Activated CD4-positive, alpha-beta T cell treated with anti-CD3 and anti-CD28 coated beads for 36 hours (primary cell): ENCODE measurements at regions not wholly inside any gene's neighbourhood (a gene's known extent, or its start where the extent isn't known, plus 50 kb on each side); places are given as distances from the start of the nearest gene placed in this dataset.

Source experiments
- ATAC-seq: fragments of 200-7000 bp; cut with Tn5 transposase; one replicate; pipeline ENCODE4 v1.10.0; 2021; ENCODE audit warnings: mild to moderate bottlenecking, moderate library complexity
- CTCF ChIA-PET: fragments of 350-600 bp; sonication (Branson Sonifier 250); formaldehyde crosslinking; loops from one replicate; lab custom pipeline; 2021; ENCODE audit warnings: antibody characterized with exemption; lab: Charles Lee
- POLR2A ChIA-PET: fragments of 350-600 bp; sonication (Branson Sonifier 250); formaldehyde crosslinking; loops from one replicate; lab custom pipeline; 2021; ENCODE audit warnings: antibody characterized with exemption, inconsistent platforms; lab: Charles Lee
- DNase-seq: peaks from one replicate; pipeline ENCODE4 v3.0.0-alpha.2; 2020
- H3K27ac Mint-ChIP-seq: one replicate; pipeline ENCODE4 v1.8.0; 2021; ENCODE audit warnings: mixed read lengths
- H3K27me3 Mint-ChIP-seq: one replicate; pipeline ENCODE4 v1.8.0; 2021; ENCODE audit warnings: mixed read lengths
- H3K36me3 Mint-ChIP-seq: one replicate; pipeline ENCODE4 v1.8.0; 2021; ENCODE audit warnings: low read depth, mixed read lengths
- H3K4me1 Mint-ChIP-seq: one replicate; pipeline ENCODE4 v1.8.0; 2021; ENCODE audit warnings: mixed read lengths
- H3K4me3 Mint-ChIP-seq: one replicate; pipeline ENCODE4 v1.8.0; 2021; ENCODE audit warnings: mild to moderate bottlenecking, moderate library complexity, mixed read lengths
- H3K9me3 Mint-ChIP-seq: one replicate; pipeline ENCODE4 v1.8.0; 2021; ENCODE audit warnings: low read depth, mixed read lengths
- intact Hi-C, 2 experiments: fragments of 100-400 bp; cut with DNase I in 1 of 2; cut with micrococcal nuclease in 1 of 2; formaldehyde crosslinking; loops; one replicate each; pipeline versions ENCODE4 v1.14.2 to v1.15.1; 2022 to 2024; cut with DNase I, micrococcal nuclease

GRCh38 chr14:99003646-99004045, 268.4 kb downstream of the BCL11B start:
- DNase-seq (no peak), ATAC-seq (no peak)
- peaks cover under 1% of the 10 kb centered on the region for H3K4me1 Mint-ChIP-seq
- H3K4me3 Mint-ChIP-seq = no peak overlapping the region
- no peaks in the 10 kb centered on the region for H3K27me3 Mint-ChIP-seq
- POLR2A ChIA-PET = no interaction called here
- CTCF ChIA-PET = interaction anchor here (0.6 to 0.8 kb wide), 2 partner anchors 20 to 93 kb away, joined by 3 to 4 read pairs; no protein-coding TSS in a partner anchor
- intact Hi-C loops = no loop called here
- H3K27ac Mint-ChIP-seq = no peak overlapping the region
- no peaks in the 10 kb centered on the region for H3K9me3 Mint-ChIP-seq
- no peaks in the 10 kb centered on the region for H3K36me3 Mint-ChIP-seq

DNA sequence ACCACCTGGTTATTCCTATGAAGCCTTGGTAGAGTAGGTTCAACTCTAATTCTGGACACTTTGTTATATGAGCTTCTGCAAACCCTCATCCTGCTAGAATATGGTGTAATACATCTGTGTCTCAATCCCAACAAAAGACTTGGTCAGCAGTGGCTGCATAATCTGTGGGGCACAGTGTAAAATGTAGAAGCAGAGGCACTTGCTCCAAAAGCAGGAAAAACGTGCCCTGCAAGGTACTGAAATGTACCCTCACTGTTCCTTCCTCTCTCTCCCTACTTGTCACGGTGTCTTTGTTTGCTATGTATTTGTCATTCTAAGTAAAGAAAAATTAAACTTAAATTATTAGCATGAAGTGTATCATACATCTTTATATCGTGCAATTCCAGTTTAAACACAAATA, 267.9 kb downstream of the BCL11B start:
- DNase-seq = no peak
- no peak for ATAC-seq
- Mint-ChIP-seq H3K4me3 (no peak overlapping the region), H3K27me3 (no peaks in the 10 kb centered on the region), H3K36me3 (no peaks in the 10 kb centered on the region), H3K9me3 (no peaks in the 10 kb centered on the region), H3K4me1 (peaks cover under 1% of the 10 kb centered on the region), H3K27ac (no peak overlapping the region)
- CTCF ChIA-PET = no interaction called here
- intact Hi-C loops = no loop called here
- POLR2A ChIA-PET = no interaction called here

GRCh38 chr14:99006276-99006675, 265.7 kb downstream of the BCL11B start:
- CTCF ChIA-PET = no interaction called here
- H3K4me1 Mint-ChIP-seq = peaks cover 10% of the 10 kb centered on the region
- no peak overlapping the region for H3K27ac Mint-ChIP-seq
- no peaks in the 10 kb centered on the region for H3K27me3 Mint-ChIP-seq
- H3K4me3 Mint-ChIP-seq = no peak overlapping the region
- H3K36me3 Mint-ChIP-seq = peaks cover 2% of the 10 kb centered on the region
- DNase-seq (no peak), ATAC-seq (no peak)
- intact Hi-C loops = no loop called here
- H3K9me3 Mint-ChIP-seq = no peaks in the 10 kb centered on the region
- POLR2A ChIA-PET = no interaction called here

DNA sequence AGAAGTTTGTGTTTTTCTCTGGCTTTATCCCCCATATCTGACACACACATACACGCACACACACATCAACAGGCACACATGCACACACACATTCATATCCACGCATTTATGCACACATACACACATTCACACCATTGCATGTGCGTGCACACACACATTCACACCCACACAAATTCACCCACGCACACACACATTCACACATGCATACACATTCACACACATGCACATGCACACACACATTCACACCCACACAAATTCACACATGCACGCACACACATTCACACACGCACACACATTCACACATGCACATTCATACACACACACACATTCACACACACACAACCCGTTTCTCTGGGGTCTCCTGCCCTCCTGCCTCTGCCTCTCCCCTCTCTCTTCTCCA, 264.2 kb downstream of the BCL11B start:
- intact Hi-C loops = no loop called here

DNA sequence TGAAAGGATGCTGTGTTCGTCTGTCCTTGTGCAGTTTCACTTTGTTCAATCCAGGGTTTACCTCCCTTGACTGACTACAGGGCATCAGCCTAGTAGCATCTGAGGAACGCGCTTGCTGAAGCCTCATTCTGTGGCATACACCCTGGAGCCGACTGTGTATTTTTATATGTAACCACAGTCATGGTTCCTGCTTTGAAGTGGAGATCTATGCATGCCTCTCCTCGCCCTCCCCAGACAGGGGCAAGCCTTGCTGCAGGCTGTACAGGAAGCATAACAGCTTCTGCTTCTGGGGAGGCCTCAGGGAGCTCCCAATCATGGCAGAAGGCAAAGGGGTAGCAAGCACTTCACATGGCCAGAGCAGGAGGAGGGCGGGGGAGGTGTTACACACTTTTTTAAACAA, 262.1 kb downstream of the BCL11B start:
- no peaks in the 10 kb centered on the region for H3K9me3 Mint-ChIP-seq
- POLR2A ChIA-PET = interaction anchor here (0.6 kb wide), 1 partner anchor 263 kb away, joined by 3 read pairs; no protein-coding TSS in a partner anchor
- DNase-seq (no peak), ATAC-seq (peak; percentile 57)
- CTCF ChIA-PET = interaction anchor here (0.7 kb wide), 1 partner anchor 1098 kb away, joined by 4 read pairs; no protein-coding TSS in a partner anchor
- no peaks in the 10 kb centered on the region for H3K27me3 Mint-ChIP-seq
- peak overlapping the region; percentile 61 for H3K27ac Mint-ChIP-seq
- H3K4me1 Mint-ChIP-seq = peaks cover 10% of the 10 kb centered on the region
- no peak overlapping the region for H3K4me3 Mint-ChIP-seq
- H3K36me3 Mint-ChIP-seq = peaks cover 2% of the 10 kb centered on the region
- intact Hi-C loops = no loop called here

More for the DNA sequence above, 264.2 kb downstream of the BCL11B start:
- CTCF ChIA-PET = no interaction called here
- H3K36me3 Mint-ChIP-seq = peaks cover 2% of the 10 kb centered on the region
- no peak for ATAC-seq
- H3K27ac Mint-ChIP-seq = no peak overlapping the region
- peaks cover 10% of the 10 kb centered on the region for H3K4me1 Mint-ChIP-seq
- POLR2A ChIA-PET = no interaction called here
- DNase-seq = no peak
- H3K9me3 Mint-ChIP-seq = no peaks in the 10 kb centered on the region
- H3K4me3 Mint-ChIP-seq = no peak overlapping the region
- no peaks in the 10 kb centered on the region for H3K27me3 Mint-ChIP-seq

- peaks cover 2% of the 10 kb centered on the region for H3K36me3 Mint-ChIP-seq
- ChIA-PET POLR2A (no interaction called here), CTCF (no interaction called here)
- no peak for ATAC-seq
- H3K27me3 Mint-ChIP-seq = no peaks in the 10 kb centered on the region
- H3K4me3 Mint-ChIP-seq = no peak overlapping the region
- H3K9me3 Mint-ChIP-seq = no peaks in the 10 kb centered on the region
- H3K4me1 Mint-ChIP-seq = peaks cover 10% of the 10 kb centered on the region
- intact Hi-C loops = no loop called here
- no peak overlapping the region for H3K27ac Mint-ChIP-seq
- no peak for DNase-seq
These were observed 260.6 kb downstream of the BCL11B start for GRCh38 chr14:99011385-99011784.

DNA sequence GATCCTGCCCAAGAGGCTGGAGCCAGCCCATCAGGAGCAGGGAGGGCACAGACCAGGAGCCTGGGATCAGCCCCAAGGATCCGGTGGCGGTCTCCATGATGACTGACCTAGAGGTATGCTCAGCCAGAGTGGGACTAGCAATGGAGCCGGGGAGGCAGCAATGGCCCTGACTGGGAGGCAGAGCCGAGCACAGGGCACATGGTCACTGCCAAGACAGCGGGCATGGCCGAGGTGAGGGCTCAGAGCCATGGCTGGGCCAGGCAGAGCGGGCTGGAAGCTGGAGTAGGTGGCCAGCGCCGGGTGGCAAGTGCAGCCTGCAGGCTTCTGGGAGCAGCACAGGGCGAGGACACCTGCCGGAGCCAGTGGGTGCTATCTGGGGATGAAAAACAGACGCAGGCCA, 259.3 kb downstream of the BCL11B start:
- intact Hi-C loops = no loop called here
- peaks cover 2% of the 10 kb centered on the region for H3K36me3 Mint-ChIP-seq
- peaks cover 10% of the 10 kb centered on the region for H3K4me1 Mint-ChIP-seq
- H3K9me3 Mint-ChIP-seq = no peaks in the 10 kb centered on the region
- ChIA-PET POLR2A (no interaction called here), CTCF (no interaction called here)
- ATAC-seq = no peak
- no peak for DNase-seq
- no peak overlapping the region for H3K27ac Mint-ChIP-seq
- H3K4me3 Mint-ChIP-seq = no peak overlapping the region
- H3K27me3 Mint-ChIP-seq = no peaks in the 10 kb centered on the region

DNA sequence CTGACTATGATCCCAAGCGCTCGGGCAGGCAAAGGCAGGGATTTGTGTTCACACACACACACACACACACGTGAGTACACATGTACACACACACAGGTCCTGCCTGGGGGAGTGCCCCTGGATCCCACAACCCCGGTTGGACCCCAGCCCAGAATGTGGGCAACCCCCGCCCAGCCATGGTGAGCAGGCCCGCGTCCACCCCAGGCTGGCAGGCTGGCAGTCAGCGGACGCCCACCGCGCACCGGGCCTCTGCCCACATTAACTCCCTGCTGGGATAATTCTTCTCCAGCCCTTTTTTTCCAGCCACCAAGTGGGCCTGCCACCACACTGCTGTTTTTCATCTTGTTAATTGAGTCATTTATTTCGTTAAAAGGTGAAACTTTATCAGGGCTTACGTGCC, 256.2 kb downstream of the BCL11B start:
- POLR2A ChIA-PET = no interaction called here
- Mint-ChIP-seq H3K27me3 (no peaks in the 10 kb centered on the region), H3K9me3 (no peaks in the 10 kb centered on the region), H3K4me1 (peaks cover 11% of the 10 kb centered on the region), H3K4me3 (no peak overlapping the region), H3K27ac (no peak overlapping the region), H3K36me3 (peaks cover 2% of the 10 kb centered on the region)
- ATAC-seq (no peak), DNase-seq (no peak)
- intact Hi-C loops = no loop called here
- CTCF ChIA-PET = no interaction called here

DNA sequence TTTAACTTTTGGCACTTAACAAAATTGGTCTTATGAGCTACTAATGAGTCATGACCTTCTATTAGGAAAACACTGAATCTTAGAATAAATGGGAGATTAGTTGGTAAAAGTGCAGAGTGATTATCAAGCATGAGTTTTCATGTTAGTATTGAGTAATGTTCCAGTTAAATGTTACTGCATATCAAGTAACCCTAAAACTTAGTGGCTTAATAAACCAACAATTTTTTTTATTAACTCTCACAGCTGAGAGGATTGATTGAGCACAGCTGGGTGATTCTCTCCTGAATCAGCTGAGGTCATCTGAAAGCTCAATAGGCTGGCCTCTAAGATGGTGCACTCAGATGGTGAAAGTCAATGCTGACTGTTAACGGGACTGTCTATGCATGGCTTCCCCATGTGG, 248.6 kb downstream of the BCL11B start:
- H3K27me3 Mint-ChIP-seq = no peaks in the 10 kb centered on the region
- intact Hi-C loops = no loop called here

GRCh38 chr14:99024926-99025325, 247.1 kb downstream of the BCL11B start:
- CTCF ChIA-PET = no interaction called here
- intact Hi-C loops = no loop called here
- DNase-seq (no peak), ATAC-seq (no peak)
- no peaks in the 10 kb centered on the region for H3K27me3 Mint-ChIP-seq
- H3K4me3 Mint-ChIP-seq = no peak overlapping the region
- H3K9me3 Mint-ChIP-seq = peaks cover 4% of the 10 kb centered on the region
- peaks cover 3% of the 10 kb centered on the region for H3K36me3 Mint-ChIP-seq
- peaks cover 29% of the 10 kb centered on the region for H3K4me1 Mint-ChIP-seq
- no peak overlapping the region for H3K27ac Mint-ChIP-seq
- POLR2A ChIA-PET = no interaction called here

More for the DNA sequence above, 248.6 kb downstream of the BCL11B start:
- no peak for ATAC-seq
- H3K36me3 Mint-ChIP-seq = peaks cover 3% of the 10 kb centered on the region
- peaks cover 31% of the 10 kb centered on the region for H3K4me1 Mint-ChIP-seq
- ChIA-PET POLR2A (no interaction called here), CTCF (interaction anchor here (0.5 to 0.6 kb wide), 2 partner anchors 20 to 1101 kb away, joined by 3 to 4 read pairs; no protein-coding TSS in a partner anchor)
- H3K9me3 Mint-ChIP-seq = peaks cover 4% of the 10 kb centered on the region
- no peak for DNase-seq
- no peak overlapping the region for H3K27ac Mint-ChIP-seq
- H3K4me3 Mint-ChIP-seq = no peak overlapping the region

DNA sequence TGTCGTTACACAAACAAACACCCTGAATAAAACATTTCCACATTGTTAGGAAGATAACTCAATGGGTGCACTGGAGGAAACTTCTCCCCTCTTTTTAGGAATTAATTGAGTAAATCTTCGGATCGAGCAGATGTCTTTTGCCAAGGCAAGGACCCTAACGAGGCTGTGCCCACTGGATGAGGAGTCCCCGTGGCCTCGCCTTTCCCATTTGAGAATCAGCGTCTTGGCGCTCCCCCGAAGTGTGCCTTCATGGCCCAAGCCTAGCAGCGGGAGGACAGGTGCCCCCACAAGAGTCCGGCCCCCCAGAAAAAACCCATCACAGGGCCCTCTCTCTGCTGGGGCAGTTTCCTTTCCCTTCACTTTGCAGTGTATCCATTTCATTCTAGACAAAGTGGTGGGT, 246.6 kb downstream of the BCL11B start:
- intact Hi-C loops = no loop called here
- no peak for ATAC-seq
- POLR2A ChIA-PET = no interaction called here
- H3K27me3 Mint-ChIP-seq = no peaks in the 10 kb centered on the region
- CTCF ChIA-PET = interaction anchor here (0.8 kb wide), 1 partner anchor 11 kb away, joined by 3 read pairs; no protein-coding TSS in a partner anchor
- no peak overlapping the region for H3K27ac Mint-ChIP-seq
- DNase-seq = no peak
- H3K4me1 Mint-ChIP-seq = peaks cover 24% of the 10 kb centered on the region
- H3K36me3 Mint-ChIP-seq = peaks cover 2% of the 10 kb centered on the region
- H3K9me3 Mint-ChIP-seq = peaks cover 4% of the 10 kb centered on the region
- no peak overlapping the region for H3K4me3 Mint-ChIP-seq

DNA sequence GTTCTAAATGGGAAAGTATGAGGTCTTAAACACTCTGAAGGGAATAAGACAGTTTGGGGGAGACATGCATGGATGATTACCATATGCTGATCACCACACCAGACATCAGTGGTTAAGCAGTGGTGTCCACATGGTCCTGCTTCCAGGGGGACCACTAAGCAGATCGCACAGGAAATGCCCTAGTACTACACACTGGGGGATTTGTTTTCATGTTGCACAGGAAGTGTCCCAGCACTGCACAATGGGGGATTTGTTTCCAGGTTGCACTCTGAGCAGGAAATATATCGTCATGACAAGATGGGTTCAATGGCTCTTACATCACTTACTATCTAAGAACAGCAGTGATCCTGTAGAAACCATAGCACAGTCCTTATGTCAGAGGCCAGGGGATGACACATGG, 245.5 kb downstream of the BCL11B start:
- POLR2A ChIA-PET = no interaction called here
- peaks cover 1% of the 10 kb centered on the region for H3K36me3 Mint-ChIP-seq
- peak; percentile 48 for DNase-seq
- H3K4me3 Mint-ChIP-seq = no peak overlapping the region
- peak; percentile 36 for ATAC-seq
- H3K27me3 Mint-ChIP-seq = no peaks in the 10 kb centered on the region
- CTCF ChIA-PET = no interaction called here
- peaks cover 19% of the 10 kb centered on the region for H3K4me1 Mint-ChIP-seq
- intact Hi-C loops = no loop called here
- peaks cover 4% of the 10 kb centered on the region for H3K9me3 Mint-ChIP-seq
- no peak overlapping the region for H3K27ac Mint-ChIP-seq
